DND-41 (cell line): ENCODE measurements at regions not wholly inside any gene's neighbourhood (a gene's known extent, or its start where the extent isn't known, plus 50 kb on each side); places are given as distances from the start of the nearest gene placed in this dataset.

Experiments used
- ATAC-seq: fragments of 200-7000 bp; cut with Tn5 transposase; 3 replicates; pipeline ENCODE4 v1.9.1; 2021; ENCODE audit warnings: low read depth; ENCODE audit not compliant: insufficient read depth
- DNase-seq: peaks from one replicate; pipeline ENCODE4 v3.0.0-alpha.2; 2020
- H2AFZ ChIP-seq: 2 replicates; pipeline ENCODE4 v1.6.0; 2012; ENCODE audit warnings: low read depth, low read length
- H3K27ac ChIP-seq: 2 replicates; pipeline ENCODE4 v1.5.1; 2012; ENCODE audit warnings: low read length, inconsistent platforms
- H3K27me3 ChIP-seq: fragments of 200-600 bp; sonication (generic); 2 replicates; pipeline ENCODE4 v1.6.0; 2012; ENCODE audit warnings: low read length, mild to moderate bottlenecking, inconsistent platforms; ENCODE audit not compliant: insufficient read depth, poor library complexity
- H3K36me3 ChIP-seq: 2 replicates; pipeline ENCODE4 v1.5.1; 2012; ENCODE audit warnings: low read length, inconsistent platforms; ENCODE audit not compliant: insufficient read depth
- H3K4me1 ChIP-seq: 2 replicates; pipeline ENCODE4 v1.5.1; 2012; ENCODE audit warnings: mild to moderate bottlenecking, low read length; ENCODE audit not compliant: insufficient read depth
- H3K4me2 ChIP-seq: 2 replicates; pipeline ENCODE4 v1.6.0; 2012; ENCODE audit warnings: mild to moderate bottlenecking, moderate library complexity, low read length, inconsistent platforms; ENCODE audit not compliant: insufficient read depth
- H3K4me3 ChIP-seq, 2 experiments: fragments of 200-600 bp in 1 of 2; shearing (Covaris generic) in 1 of 2; 2 replicates each; pipeline ENCODE4 v1.5.1; 2012 to 2016; ENCODE audit warnings: inconsistent platforms in 2 of 2, low read length in 2 of 2, mild to moderate bottlenecking in 2 of 2, low read depth in 1 of 2, moderate library complexity in 1 of 2
- H3K79me2 ChIP-seq: 2 replicates; pipeline ENCODE4 v1.6.0; 2012; ENCODE audit warnings: low read length, inconsistent platforms; ENCODE audit not compliant: insufficient read depth
- H3K9ac ChIP-seq: 2 replicates; pipeline ENCODE4 v1.6.0; 2012; ENCODE audit warnings: low read depth, mild to moderate bottlenecking, inconsistent platforms, low read length, moderate library complexity
- H3K9me3 ChIP-seq: 2 replicates; pipeline ENCODE4 v1.5.1; 2012; ENCODE audit warnings: low read length, moderate library complexity, mild to moderate bottlenecking, inconsistent platforms; ENCODE audit not compliant: insufficient read depth, severe bottlenecking
- H4K20me1 ChIP-seq: 2 replicates; pipeline ENCODE4 v1.6.0; 2012; ENCODE audit warnings: low read length; ENCODE audit not compliant: insufficient read depth
- EZH2 ChIP-seq: IDR thresholded peaks from 3 replicates; pipeline ENCODE4 v1.6.1; 2012; ENCODE audit warnings: borderline replicate concordance, low read depth, mild to moderate bottlenecking, moderate library complexity, low read length, inconsistent platforms; ENCODE audit not compliant: severe bottlenecking
- TF ChIP-seq, protein P1 (sequence below): IDR thresholded peaks from 2 replicates; pipeline ENCODE4 v1.5.1; 2012; ENCODE audit warnings: borderline replicate concordance, low read length, moderate library complexity, mild to moderate bottlenecking; ENCODE audit not compliant: poor library complexity, severe bottlenecking; ENCODE audit errors: extremely low read depth

DNA sequence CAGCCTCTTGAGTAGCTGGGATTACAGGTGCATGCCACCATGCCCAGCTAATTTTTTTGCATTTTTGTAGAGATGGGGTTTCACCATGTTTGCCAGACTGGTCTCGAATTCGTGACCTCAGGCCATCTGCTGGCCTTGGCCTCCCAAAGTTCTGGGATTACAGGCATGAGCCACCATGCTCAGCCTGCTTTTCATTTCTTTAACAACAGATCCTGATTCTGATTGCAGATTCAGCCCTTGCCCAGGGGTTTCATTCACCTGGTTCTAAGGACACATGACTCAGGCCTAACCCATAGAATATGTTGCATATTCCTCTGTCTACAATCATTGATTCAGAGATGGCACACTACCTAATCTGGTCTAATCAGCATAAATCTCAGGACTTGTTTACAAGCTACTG, 56.1 kb upstream of the CCDC112 start:
- Histone ChIP-seq H3K4me2 (no peak overlapping the region), H3K36me3 (no peaks in the 10 kb centered on the region), H3K4me3 (no peak overlapping the region), H3K9ac (no peak overlapping the region), H3K9me3 (no peaks in the 10 kb centered on the region), H4K20me1 (no peaks in the 10 kb centered on the region), H3K79me2 (no peaks in the 10 kb centered on the region), H3K4me1 (no peaks in the 10 kb centered on the region), H3K27ac (no peak overlapping the region), H3K27me3 (peaks cover 4% of the 10 kb centered on the region), H2AFZ (no peak overlapping the region)
- DNase-seq: no peak
- no peak for TF ChIP-seq EZH2
- TF ChIP-seq, protein P1, sequence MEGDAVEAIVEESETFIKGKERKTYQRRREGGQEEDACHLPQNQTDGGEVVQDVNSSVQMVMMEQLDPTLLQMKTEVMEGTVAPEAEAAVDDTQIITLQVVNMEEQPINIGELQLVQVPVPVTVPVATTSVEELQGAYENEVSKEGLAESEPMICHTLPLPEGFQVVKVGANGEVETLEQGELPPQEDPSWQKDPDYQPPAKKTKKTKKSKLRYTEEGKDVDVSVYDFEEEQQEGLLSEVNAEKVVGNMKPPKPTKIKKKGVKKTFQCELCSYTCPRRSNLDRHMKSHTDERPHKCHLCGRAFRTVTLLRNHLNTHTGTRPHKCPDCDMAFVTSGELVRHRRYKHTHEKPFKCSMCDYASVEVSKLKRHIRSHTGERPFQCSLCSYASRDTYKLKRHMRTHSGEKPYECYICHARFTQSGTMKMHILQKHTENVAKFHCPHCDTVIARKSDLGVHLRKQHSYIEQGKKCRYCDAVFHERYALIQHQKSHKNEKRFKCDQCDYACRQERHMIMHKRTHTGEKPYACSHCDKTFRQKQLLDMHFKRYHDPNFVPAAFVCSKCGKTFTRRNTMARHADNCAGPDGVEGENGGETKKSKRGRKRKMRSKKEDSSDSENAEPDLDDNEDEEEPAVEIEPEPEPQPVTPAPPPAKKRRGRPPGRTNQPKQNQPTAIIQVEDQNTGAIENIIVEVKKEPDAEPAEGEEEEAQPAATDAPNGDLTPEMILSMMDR: no peak
- no peak for ATAC-seq

DNA sequence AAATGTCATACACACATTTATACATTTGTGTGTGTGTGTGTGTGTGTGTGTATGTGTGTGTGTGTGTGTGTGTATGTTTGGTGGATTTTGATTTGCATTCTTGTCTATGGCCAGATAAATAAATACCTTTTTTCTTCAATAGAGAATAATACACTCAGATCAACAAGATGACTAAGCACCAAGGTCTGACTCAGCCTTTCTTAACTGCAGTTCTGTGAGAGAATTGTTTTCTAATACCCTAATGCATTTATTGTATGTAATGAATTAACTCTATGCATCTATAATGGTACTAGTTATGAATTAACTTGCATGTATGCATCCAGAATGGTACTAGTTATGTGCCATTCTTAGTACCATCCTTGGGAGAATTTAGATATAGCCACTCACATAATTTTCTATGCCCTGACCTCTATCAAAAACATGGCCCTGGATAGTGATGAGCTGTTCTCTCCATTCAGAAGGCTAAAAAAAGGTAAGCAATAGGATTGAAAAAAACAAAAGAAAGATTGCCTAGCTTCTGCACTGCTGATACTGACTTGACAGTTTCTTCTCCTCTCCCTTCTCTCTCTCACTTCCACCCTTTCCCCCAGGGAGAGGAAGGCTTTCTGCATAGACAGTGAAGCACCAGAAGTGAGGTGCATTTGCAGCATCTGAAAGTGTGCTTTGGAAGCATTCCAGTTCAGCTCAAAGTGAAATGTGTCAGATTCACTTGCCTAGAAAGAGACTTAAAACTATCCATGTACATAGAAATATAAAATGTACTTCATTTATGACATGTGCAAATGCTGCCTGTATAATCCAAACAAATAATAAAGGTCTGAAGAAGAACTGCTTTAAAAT, 55.1 kb upstream of the CCDC112 start:
- H3K79me2 ChIP-seq: no peaks in the 10 kb centered on the region
- TF ChIP-seq, protein P1: no peak
- no peak for TF ChIP-seq EZH2
- no peak overlapping the region for H3K4me2 ChIP-seq
- no peak overlapping the region for H3K9ac ChIP-seq
- no peaks in the 10 kb centered on the region for H3K4me1 ChIP-seq
- ATAC-seq (no peak), DNase-seq (no peak)
- H3K27ac ChIP-seq: no peak overlapping the region
- H3K4me3 ChIP-seq: no peak overlapping the region
- H2AFZ ChIP-seq: no peak overlapping the region
- no peaks in the 10 kb centered on the region for H3K9me3 ChIP-seq
- no peaks in the 10 kb centered on the region for H4K20me1 ChIP-seq
- peaks cover 4% of the 10 kb centered on the region for H3K27me3 ChIP-seq
- H3K36me3 ChIP-seq: no peaks in the 10 kb centered on the region

GRCh38 chr5:115350894-115351293, 54.4 kb upstream of the CCDC112 start:
- Histone ChIP-seq H3K36me3 (no peaks in the 10 kb centered on the region), H3K9ac (no peak overlapping the region)

More at GRCh38 chr5:115350894-115351293, 54.4 kb upstream of the CCDC112 start:
- Histone ChIP-seq H3K27ac (no peak overlapping the region), H3K4me2 (no peak overlapping the region), H3K79me2 (no peaks in the 10 kb centered on the region), H3K4me1 (no peaks in the 10 kb centered on the region), H2AFZ (no peak overlapping the region), H3K9me3 (no peaks in the 10 kb centered on the region), H3K4me3 (no peak overlapping the region), H4K20me1 (no peaks in the 10 kb centered on the region), H3K27me3 (peaks cover 4% of the 10 kb centered on the region)
- ATAC-seq: no peak
- TF ChIP-seq EZH2: no peak
- TF ChIP-seq, protein P1: no peak
- DNase-seq: no peak
